A673 (cell line): ENCODE measurements at regions not wholly inside any gene's neighbourhood (a gene's known extent, or its start where the extent isn't known, plus 50 kb on each side); places are given as distances from the start of the nearest gene placed in this dataset.

Experiments
- BruUV-seq: library from RNA; stranded (reverse); fragments of 400-500 nt; replicated peaks from 2 replicates; lab custom pipeline; 2021; lab: Mats Ljungman, UMichigan
- CTCF ChIA-PET: fragments of 300-600 bp; sonication (Branson Sonifier 250); formaldehyde crosslinking; loops from one replicate; lab custom pipeline; 2022; ENCODE audit warnings: antibody characterized with exemption; lab: Charles Lee
- POLR2A ChIA-PET: fragments of 300-600 bp; sonication (Branson Sonifier 250); formaldehyde crosslinking; loops from one replicate; lab custom pipeline; 2022; ENCODE audit warnings: antibody characterized with exemption; ENCODE audit not compliant: low non-redundant PET; lab: Charles Lee
- DNase-seq: peaks from one replicate; pipeline ENCODE4 v3.0.0-alpha.2; 2015; ENCODE audit warnings: low spot score
- H3K27ac ChIP-seq: fragments of 200-600 bp; sonication (generic); 2 replicates; pipeline ENCODE4 v1.5.1; 2016; ENCODE audit warnings: mixed run types, low read depth, mild to moderate bottlenecking, mixed read lengths, antibody characterized with exemption, low read length; ENCODE audit not compliant: poor library complexity, severe bottlenecking
- H3K27me3 ChIP-seq: fragments of 200-600 bp; sonication (generic); replicated peaks from 2 replicates; pipeline ENCODE4 v1.6.1; 2017; ENCODE audit warnings: mixed run types, low read depth, mild to moderate bottlenecking, mixed read lengths, antibody characterized with exemption, low read length; ENCODE audit not compliant: insufficient read depth, poor library complexity
- H3K36me3 ChIP-seq: fragments of 200-600 bp; sonication (generic); 2 replicates; pipeline ENCODE4 v1.6.1; 2016; ENCODE audit warnings: mixed run types, mild to moderate bottlenecking, mixed read lengths, antibody characterized with exemption, low read length; ENCODE audit not compliant: insufficient read depth, poor library complexity, severe bottlenecking
- H3K4me1 ChIP-seq: fragments of 200-600 bp; sonication (generic); 2 replicates; pipeline ENCODE4 v1.6.1; 2017; ENCODE audit warnings: mixed run types, mild to moderate bottlenecking, mixed read lengths, antibody characterized with exemption, low read length; ENCODE audit not compliant: insufficient read depth, poor library complexity, severe bottlenecking
- H3K4me3 ChIP-seq: fragments of 200-600 bp; sonication (generic); 2 replicates; pipeline ENCODE4 v1.5.1; 2016; ENCODE audit warnings: low read depth, mixed run types, mild to moderate bottlenecking, mixed read lengths, low read length; ENCODE audit not compliant: poor library complexity, severe bottlenecking
- H3K9me3 ChIP-seq: fragments of 200-600 bp; sonication (generic); 2 replicates; pipeline ENCODE4 v1.6.1; 2016; ENCODE audit warnings: mixed run types, low read depth, mild to moderate bottlenecking, mixed read lengths, antibody characterized with exemption, low read length; ENCODE audit not compliant: poor library complexity, severe bottlenecking
- CTCF ChIP-seq: fragments of 300-800, 200-600 bp; sonication (generic); conservative IDR thresholded peaks from 2 replicates; pipeline ENCODE4 v1.5.1; 2017; ENCODE audit warnings: low read depth, mild to moderate bottlenecking, antibody characterized with exemption, low read length, moderate library complexity, mixed read lengths
- EZH2 ChIP-seq: fragments of 200-600 bp; sonication (generic); IDR thresholded peaks from 2 replicates; pipeline ENCODE4 v1.6.1; 2017; ENCODE audit warnings: borderline replicate concordance, low read depth, mild to moderate bottlenecking, mixed read lengths, antibody characterized with exemption, low read length; ENCODE audit not compliant: poor library complexity, severe bottlenecking
- intact Hi-C: fragments of 100-400 bp; cut with micrococcal nuclease; formaldehyde crosslinking; loops from one replicate; pipeline ENCODE4 v1.10.0; 2022; ENCODE audit not compliant: unreplicated experiment

GRCh38 chr16:59596693-59597092 lies 862.6 kb upstream of the GOT2 start:
- POLR2A ChIA-PET, result no interaction called here
- Histone ChIP-seq H3K4me3 (no peak overlapping the region), H3K9me3 (no peaks in the 10 kb centered on the region), H3K27me3 (no peaks in the 10 kb centered on the region), H3K27ac (no peak overlapping the region), H3K4me1 (no peaks in the 10 kb centered on the region), H3K36me3 (no peaks in the 10 kb centered on the region)
- DNase-seq, result no peak
- intact Hi-C loops, result no loop called here
- TF ChIP-seq EZH2 (no peak), CTCF (no peak)
- CTCF ChIA-PET, result no interaction called here
- no TSS peak for BruUV-seq

GRCh38 chr16:59593194-59593661 lies 859.1 kb upstream of the GOT2 start:
- Histone ChIP-seq H3K9me3 (no peaks in the 10 kb centered on the region), H3K27ac (no peak overlapping the region), H3K4me3 (no peak overlapping the region), H3K4me1 (no peaks in the 10 kb centered on the region), H3K36me3 (no peaks in the 10 kb centered on the region), H3K27me3 (no peaks in the 10 kb centered on the region)
- ChIA-PET POLR2A (no interaction called here), CTCF (no interaction called here)
- no TSS peak for BruUV-seq
- intact Hi-C loops, result no loop called here
- TF ChIP-seq CTCF (no peak), EZH2 (no peak)
- no peak for DNase-seq

- TF ChIP-seq EZH2 (no peak), CTCF (no peak)
- no TSS peak for BruUV-seq
- Histone ChIP-seq H3K36me3 (no peaks in the 10 kb centered on the region), H3K4me1 (no peaks in the 10 kb centered on the region), H3K27ac (no peak overlapping the region), H3K9me3 (no peaks in the 10 kb centered on the region), H3K27me3 (no peaks in the 10 kb centered on the region), H3K4me3 (no peak overlapping the region)
- CTCF ChIA-PET, result no interaction called here
- no peak for DNase-seq
- intact Hi-C loops, result no loop called here
- POLR2A ChIA-PET, result no interaction called here
Observed at GRCh38 chr16:59591480-59591879, 857.4 kb upstream of the GOT2 start.
